DMS53 (cell line): ENCODE measurements at regions not wholly inside any gene's neighbourhood (a gene's known extent, or its start where the extent isn't known, plus 50 kb on each side); places are given as distances from the start of the nearest gene placed in this dataset.

Experiments used
- DNase-seq: peaks from one replicate; lab custom pipeline; 2025; lab: John Stamatoyannopoulos, UW

DNA sequence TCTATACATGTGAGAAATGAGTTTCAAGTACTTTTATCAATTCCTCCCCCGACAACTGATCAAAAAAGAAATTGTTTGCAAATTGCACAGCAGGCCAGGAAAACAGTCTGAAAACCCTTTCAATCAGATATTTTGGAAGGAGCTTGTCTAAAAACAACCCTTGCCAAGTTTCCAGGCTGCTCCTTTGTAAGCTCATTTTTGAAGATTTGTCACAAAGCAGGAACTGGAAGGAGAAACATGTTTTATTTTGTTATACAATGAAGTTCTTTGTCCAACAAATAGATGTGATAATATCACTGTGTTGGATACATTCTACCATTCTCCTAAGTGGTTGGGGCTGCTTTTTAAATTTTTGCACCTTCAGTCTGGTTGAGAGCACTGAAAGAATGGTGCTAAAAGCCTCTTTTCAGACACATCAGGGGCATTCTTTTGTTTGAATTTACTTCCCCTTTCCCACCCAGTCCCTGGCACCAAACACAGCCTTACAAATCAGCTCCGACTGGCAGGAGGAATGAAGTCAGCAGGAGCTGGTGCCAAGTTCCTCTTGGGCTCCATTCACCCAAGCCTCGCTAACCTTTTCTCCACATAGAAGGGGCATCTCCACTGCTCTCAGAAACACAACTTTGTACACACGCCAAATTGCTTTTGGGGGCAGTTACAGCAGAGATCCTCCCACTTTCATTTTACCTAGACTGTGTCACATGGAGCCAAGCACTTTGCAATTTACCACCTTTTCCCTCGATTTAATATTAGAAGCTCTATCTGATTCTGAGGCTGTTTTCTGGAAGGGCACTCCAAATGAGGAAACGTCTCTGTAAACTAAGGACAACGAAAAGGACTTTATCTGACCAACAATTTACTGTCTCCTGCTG, 88.0 kb downstream of the C1D start:
- no peak for DNase-seq

DNA sequence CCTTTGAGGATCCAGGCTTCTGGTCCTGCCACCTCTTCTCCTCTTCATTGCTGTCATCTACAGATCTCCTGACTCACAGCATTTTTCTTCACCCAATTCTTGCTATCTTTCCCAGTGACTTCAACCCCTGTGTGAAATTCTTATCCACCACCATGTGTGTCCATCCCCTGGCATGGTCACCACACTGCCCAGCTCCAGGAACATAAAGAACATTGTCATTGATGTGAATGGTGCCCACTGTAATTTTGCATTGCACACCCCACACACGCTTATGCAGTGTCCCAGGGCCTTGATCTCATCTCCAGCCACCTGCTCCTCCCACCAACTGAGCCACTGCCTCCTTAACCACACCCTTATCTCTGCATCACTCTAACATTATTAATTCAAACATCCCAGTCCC, 85.3 kb downstream of the C1D start:
- no peak for DNase-seq

DNA sequence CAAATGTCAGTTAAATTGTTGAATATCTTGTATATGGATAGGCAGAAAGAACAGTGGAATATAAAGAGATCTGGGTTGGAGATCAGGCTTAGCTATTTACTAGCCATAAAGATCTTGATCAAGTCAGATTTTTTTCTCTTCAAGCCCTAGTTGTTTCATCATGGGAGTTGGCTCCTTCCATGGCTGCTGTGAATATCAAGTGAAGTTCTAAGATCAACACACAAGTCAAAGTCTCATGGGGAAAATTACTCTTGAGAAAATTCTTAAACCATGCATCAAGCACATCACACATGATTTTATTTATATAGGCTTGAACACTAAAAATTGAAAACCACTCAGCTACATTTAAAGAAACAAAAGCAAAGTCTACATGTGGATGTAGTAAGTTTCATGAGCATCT, 79.8 kb downstream of the C1D start:
- no peak for DNase-seq

DNA sequence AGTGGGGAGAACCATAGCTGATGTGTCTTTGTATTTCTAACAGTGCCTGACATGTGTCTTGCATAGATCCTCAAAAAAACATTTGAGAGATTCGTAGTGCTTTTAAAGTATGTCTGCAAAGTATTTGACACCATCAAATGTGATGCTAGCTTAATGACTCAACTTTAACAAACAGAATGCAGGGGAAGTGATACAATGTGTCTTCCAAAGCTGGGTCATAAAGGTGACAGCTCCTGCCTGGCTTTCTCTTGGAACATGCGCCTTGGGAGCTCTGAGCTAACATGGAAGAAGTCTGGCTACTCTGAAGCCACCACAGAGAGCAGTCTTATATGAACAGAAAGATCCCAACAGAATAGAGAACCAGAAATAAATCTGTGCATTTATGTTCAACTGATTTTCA, 78.2 kb downstream of the C1D start:
- DNase-seq = no peak

DNA sequence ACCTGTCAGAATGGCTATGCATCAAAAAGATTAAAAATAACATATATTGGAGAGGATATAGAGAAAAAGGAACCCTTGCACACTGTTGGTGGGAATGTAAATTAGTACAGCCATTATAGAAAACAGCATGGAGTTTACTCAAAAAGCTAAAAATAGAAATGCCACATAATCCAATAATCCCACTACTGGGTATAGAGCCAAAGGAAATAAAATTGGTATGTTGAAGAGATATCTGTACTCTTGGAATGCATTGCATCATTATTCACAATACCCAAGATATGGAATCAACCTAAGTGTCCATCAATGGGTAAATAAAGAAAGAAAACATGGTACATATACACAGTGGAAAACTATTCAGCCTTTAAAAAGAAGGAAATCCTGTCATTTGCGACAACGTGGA, 77.2 kb downstream of the C1D start:
- no peak for DNase-seq

DNA sequence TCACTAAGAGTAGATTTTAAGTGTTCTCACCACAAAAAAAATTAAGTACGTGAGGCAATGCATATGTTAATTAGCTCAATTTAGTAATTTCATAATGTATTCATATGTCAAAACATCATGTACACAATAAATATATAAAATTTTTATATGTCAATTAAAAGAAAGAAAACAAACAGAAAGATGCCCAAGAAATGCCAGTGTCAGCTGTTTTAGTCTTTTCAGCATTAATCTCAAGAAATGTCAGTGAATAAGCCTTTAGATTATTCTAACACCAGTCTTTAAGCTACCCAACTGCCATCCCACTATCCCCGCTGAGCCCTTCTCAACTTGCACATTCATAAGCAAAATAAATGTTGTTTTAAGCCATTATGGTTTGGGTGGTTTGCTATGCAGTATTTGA, 76.5 kb downstream of the C1D start:
- no peak for DNase-seq
